ENCODE measurements at regions not wholly inside any gene's neighbourhood (a gene's known extent, or its start where the extent isn't known, plus 50 kb on each side); places are given as distances from the start of the nearest gene placed in this dataset.
"Not testable (repeated sequence)": the region's sequence is repeated elsewhere in the genome, so short reads cannot be mapped to it uniquely, and the experiment has no call there.

- peak in 48 of 56 donors; percentile 10 to 82 (median 56) for DNase-seq
Measured at GRCh38 chr15:77910030-77910911, 167.2 kb downstream of the TBC1D2B start.

DNA sequence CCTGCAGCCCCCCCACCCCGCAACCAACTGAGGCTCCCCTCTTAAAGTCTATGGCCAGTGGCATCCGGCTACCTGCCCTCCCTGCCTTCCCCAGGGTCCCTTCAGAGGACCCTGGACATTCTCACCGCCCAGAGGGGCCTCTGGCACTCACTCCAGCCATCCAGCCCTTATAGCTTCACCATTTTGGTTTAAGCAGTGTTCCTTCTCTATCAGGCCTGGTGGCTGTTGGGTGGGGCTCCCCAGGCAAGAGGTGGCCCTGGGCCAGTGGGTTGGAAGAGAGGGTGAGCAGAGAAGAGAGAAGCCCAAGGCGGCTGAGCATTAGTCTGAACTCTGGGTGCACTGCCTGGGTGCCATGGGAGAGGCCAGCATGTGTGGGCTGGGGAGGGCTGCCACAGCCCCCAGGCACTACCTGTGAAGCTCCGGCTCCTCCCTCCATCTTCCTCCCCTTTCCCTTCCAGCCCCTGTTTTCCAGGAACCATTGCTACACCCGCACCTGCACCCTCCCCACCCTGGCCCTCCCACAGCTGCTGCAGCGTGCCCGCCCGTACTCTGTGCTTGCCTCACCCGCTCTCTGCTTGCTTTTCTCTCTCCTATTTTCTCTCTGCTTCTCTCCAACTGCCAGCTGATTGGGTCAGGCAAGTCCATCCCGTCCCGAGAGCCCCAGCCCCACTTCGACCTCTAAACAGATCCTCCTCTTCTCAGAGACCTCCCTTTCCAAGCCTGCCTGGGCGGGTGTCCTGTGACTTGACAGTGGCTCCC, 168.2 kb downstream of the TBC1D2B start:
- no peak for DNase-seq

DNA sequence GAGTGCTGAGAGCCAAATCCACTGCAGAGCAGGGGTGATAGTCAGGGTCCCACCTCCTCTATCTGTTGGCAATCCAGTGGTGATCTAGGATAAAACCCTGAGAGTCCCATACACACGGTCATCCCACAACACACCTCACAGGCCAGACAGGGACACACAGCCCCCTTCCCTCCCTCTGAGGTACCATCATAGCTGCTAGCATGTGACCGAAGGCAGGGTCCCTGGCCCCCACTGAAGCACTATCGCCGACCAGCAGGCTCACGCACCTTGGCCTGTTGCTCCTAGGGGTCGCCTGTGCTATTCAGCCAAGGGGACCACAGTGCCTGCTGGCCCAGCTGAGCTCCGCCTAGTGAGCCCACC, 168.8 kb downstream of the TBC1D2B start:
- not testable (repeated sequence) for DNase-seq

- DNase-seq, result peak in 1 of 56 donors; percentile 8
Measured at GRCh38 chr15:77907824-77908751, 169.4 kb downstream of the TBC1D2B start.

GRCh38 chr15:77906062-77906990, 171.2 kb downstream of the TBC1D2B start:
- DNase-seq, result not testable (repeated sequence)

- no peak for DNase-seq
Measured at GRCh38 chr15:77905301-77905920, 172.1 kb downstream of the TBC1D2B start.

DNA sequence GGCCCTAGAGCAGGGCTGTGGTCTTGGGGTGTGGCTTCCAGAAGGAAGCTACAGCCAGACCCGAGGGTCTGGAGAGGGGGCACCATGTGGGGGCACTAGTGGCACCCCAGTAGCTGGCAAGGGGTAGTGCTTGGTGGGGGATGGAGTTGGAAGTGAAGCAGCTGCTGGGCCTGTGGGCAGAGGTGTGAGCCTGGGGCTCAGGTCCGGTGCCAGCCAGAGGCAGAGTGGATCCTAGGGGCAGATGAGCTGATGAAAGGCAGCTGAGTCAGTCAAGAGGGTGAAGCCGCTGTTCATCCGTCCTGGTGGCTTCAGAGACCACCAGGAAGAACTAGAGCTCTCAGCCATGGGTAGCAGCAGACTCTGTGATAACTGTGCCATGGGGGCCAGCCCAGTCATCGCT, 172.6 kb downstream of the TBC1D2B start:
- no peak for DNase-seq

DNA sequence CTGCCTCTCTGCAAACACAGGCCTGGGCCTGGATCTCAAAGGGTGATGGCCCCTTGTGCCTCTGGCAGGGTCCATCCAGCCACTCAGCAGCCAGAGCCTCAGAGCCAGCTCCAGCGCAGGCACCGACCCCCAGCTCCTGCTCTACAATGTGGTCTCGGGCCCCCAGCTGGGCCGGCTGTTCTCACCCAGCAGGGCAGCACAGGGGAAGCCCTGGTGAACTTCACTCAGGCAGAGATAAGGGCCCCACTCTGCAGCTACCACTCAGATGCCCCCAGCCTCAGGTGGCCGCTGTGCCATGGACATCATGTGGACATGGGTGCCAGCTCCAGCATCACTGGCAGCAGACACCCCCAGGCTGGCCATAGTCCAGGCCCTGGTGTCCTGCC, 173.1 kb downstream of the TBC1D2B start:
- DNase-seq, result no peak

GRCh38 chr15:77903761-77904435, 173.6 kb downstream of the TBC1D2B start:
- DNase-seq, result not testable (repeated sequence)

DNA sequence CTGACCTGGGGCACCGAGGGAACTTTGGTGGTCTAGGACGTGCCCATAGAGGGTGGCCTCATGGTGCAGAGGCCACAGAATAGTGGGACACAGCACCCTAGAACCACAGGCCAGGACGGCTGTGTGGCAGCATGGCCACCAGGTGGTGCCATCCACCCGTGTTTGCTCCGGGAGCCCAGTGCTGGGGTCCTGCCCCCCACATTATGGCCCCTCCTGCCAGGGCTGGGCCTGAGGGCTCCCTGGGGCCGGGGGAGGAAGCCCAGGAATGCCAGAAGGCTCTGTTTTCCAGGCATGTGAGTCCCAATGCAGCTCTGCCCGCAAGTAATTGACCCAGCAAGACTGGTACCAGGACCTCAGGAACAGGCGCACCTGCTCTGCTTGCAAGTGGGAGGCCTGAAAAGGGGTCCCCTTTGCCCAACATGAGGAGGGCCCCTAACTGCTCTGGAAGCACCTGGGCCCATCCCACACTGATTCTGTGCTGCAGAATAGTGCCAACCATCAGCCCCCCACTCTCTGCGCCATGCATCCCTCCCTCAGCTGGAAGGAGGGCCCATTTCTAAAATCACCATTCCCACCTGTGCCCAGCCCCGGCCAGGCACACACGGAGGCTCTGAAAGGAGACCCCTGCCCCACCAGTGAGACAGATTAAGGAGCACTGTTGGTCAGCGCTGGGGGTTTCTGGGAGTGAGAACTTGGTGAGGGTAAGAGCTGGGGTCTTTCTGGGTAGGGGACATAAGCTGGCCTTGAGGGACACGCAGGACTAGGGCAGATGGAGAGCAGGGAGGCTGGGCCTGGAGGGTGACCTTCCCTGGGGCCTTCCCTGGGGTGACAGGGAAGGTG, 174.4 kb downstream of the TBC1D2B start:
- DNase-seq, result peak in 3 of 56 donors; percentile 8 to 18 (median 16)

- no peak for DNase-seq
Measured at GRCh38 chr15:77901921-77902750, 175.4 kb downstream of the TBC1D2B start.

DNA sequence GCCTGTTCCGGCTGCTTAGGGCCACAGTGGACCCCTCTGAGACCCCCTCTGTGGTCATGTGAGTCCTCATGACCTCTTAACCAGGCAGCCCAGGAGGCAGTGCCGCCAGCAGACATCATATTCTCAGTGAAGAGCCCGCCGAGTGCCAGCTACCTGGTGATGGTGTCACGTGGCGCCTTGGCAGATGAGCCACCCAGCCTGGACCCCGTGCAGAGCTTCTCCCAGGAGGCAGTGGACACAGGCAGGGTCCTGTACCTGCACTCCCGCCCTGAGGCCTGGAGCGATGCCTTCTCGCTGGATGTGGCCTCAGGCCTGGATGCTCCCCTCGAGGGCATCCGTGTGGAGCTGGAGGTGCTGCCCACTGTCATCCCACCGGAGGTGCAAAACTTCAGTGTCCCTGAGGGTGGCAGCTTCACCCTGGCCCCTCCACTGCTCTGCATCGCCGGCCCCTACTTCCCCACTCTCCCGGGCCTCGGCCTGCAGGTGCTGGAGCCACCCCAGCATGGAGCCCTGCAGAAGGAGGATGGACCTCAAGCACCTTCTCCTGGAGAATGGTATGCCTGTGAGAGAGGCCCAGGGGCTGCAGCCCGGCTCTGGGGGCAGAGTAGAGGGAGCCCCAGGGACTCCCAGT, 176.1 kb downstream of the TBC1D2B start:
- DNase-seq, result no peak

- DNase-seq, result not testable (repeated sequence)
Measured at GRCh38 chr15:77900331-77900963, 177.1 kb downstream of the TBC1D2B start.

DNA sequence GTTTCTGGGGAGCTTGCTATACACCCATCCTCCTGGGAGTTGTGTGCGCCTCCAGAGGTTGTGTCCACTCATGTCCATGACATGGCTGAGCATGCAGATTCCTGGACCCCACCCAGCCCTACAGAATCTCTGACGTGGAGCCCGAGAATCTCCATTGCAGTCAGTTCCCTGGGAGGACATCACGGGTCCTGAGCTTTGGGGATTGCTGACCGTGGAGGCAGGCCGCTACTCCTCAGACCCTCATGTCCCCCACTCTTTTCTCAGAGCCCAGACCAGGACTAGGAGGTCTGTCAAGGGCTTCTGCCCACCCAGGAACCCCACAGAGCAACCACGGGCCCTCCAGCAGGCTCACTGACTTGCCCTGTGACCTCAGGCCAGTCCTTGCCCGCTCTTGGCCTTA, 177.7 kb downstream of the TBC1D2B start:
- DNase-seq, result not testable (repeated sequence)

DNA sequence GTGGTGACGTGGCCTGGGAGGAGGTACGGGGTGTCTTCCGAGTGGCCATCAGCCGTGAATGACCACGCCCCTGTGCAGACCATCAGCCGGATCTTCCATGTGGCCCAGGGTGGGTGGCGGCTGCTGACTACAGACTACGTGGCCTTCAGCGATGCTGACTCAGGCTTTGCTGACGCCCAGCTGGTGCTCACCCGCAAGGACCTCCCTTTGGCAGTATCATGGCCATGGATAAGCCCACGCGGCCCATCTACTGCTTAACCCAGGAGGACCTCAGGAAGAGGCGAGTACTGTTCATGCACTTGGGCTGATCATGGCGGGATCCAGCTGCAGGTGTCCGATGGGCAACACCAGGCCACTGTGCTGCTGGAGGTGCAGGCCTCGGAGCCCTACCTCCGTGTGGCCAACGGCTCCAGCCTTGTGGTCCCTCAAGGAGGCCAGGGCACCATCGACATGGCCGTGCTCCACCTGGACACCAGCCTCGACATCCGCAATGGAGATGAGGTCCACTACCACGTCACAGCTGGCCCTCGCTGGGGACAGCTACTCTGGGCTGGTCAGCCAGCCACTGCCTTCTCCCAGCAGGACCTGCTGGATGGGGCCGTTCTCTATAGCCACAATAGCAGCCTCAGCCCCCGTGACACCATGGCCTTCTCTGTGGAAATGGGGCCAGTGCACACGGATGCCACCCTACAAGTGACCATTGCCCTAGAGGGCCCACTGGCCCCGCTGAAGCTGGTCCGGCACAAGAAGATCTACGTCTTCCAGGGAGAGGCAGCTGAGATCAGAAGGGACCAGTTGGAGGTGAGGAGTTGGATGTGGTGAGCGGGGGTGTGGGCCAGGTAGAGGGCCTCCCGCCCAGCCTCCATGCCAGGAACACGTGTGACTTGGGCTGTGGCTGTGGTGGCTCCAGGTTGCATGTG, 178.4 kb downstream of the TBC1D2B start:
- no peak for DNase-seq

All from amygdala (tissue), 56 donors.